OCI-LY7 (cell line): ENCODE measurements at regions not wholly inside any gene's neighbourhood (a gene's known extent, or its start where the extent isn't known, plus 50 kb on each side); places are given as distances from the start of the nearest gene placed in this dataset.

Experiments used
- BruUV-seq: library from RNA; stranded (reverse); fragments of 400-500 nt; replicated peaks from 2 replicates; lab custom pipeline; 2021; lab: Mats Ljungman, UMichigan
- CTCF ChIA-PET: fragments of 300-600 bp; sonication (Branson Sonifier 250); formaldehyde crosslinking; loops from one replicate; lab custom pipeline; 2022; ENCODE audit warnings: antibody characterized with exemption; ENCODE audit not compliant: unreplicated experiment; lab: Charles Lee
- POLR2A ChIA-PET: fragments of 300-600 bp; sonication (Branson Sonifier 250); formaldehyde crosslinking; loops from one replicate; lab custom pipeline; 2022; ENCODE audit warnings: antibody characterized with exemption; lab: Charles Lee
- DNase-seq: peaks from one replicate; pipeline ENCODE4 v3.0.0-alpha.2; 2015; ENCODE audit warnings: low spot score
- H2AFZ ChIP-seq: fragments of 200-600 bp; sonication (generic), shearing (Covaris generic); 2 replicates; pipeline ENCODE4 v1.6.1; 2014; ENCODE audit warnings: mild to moderate bottlenecking, antibody characterized with exemption, low read length, moderate library complexity
- H3K27ac ChIP-seq: fragments of 200-600 bp; sonication (generic); 2 replicates; pipeline ENCODE4 v1.5.1; 2014; ENCODE audit warnings: mixed run types, low read depth, mild to moderate bottlenecking, moderate library complexity, low read length, inconsistent platforms; ENCODE audit not compliant: poor library complexity, severe bottlenecking
- H3K36me3 ChIP-seq: fragments of 200-600 bp; sonication (generic); 2 replicates; pipeline ENCODE4 v1.6.1; 2014; ENCODE audit warnings: mild to moderate bottlenecking, antibody characterized with exemption, low read length, moderate library complexity, mixed read lengths; ENCODE audit not compliant: insufficient read depth
- H3K4me1 ChIP-seq: fragments of 200-600 bp; sonication (generic); 2 replicates; pipeline ENCODE4 v1.5.1; 2014; ENCODE audit warnings: mild to moderate bottlenecking, low read length; ENCODE audit not compliant: insufficient read depth, poor library complexity, severe bottlenecking
- H3K4me2 ChIP-seq: fragments of 200-600 bp; sonication (generic); 2 replicates; pipeline ENCODE4 v1.6.1; 2014; ENCODE audit warnings: mild to moderate bottlenecking, low read length
- H3K4me3 ChIP-seq: fragments of 200-600 bp; sonication (generic); 2 replicates; pipeline ENCODE4 v1.5.1; 2014; ENCODE audit warnings: mild to moderate bottlenecking, low read depth, low read length; ENCODE audit not compliant: poor library complexity, severe bottlenecking
- H3K79me2 ChIP-seq: fragments of 200-600 bp; sonication (generic); 2 replicates; pipeline ENCODE4 v1.6.1; 2016; ENCODE audit warnings: low read depth, mild to moderate bottlenecking, low read length, moderate library complexity, mixed read lengths; ENCODE audit not compliant: insufficient read depth
- H3K9me2 ChIP-seq: fragments of 200-600 bp; sonication (generic); 2 replicates; pipeline ENCODE4 v1.6.1; 2016; ENCODE audit warnings: mild to moderate bottlenecking, low read length, mixed read lengths; ENCODE audit not compliant: insufficient read depth
- H3K9me3 ChIP-seq: fragments of 200-600 bp; sonication (generic); 2 replicates; pipeline ENCODE4 v1.6.1; 2014; ENCODE audit warnings: mild to moderate bottlenecking, mixed run types, low read length, mixed read lengths
- H4K20me1 ChIP-seq: fragments of 200-600 bp; sonication (generic); 2 replicates; pipeline ENCODE4 v1.6.1; 2014; ENCODE audit warnings: mild to moderate bottlenecking, antibody characterized with exemption, low read length, moderate library complexity, mixed read lengths; ENCODE audit not compliant: insufficient read depth
- EZH2phosphoT487 ChIP-seq: fragments of 200-600 bp; sonication (generic); IDR thresholded peaks from 2 replicates; pipeline ENCODE4 v1.6.1; 2018; ENCODE audit warnings: low read depth, borderline replicate concordance, mild to moderate bottlenecking, mixed run types, antibody characterized with exemption, low read length, moderate library complexity, mixed read lengths
- intact Hi-C: fragments of 100-400 bp; cut with micrococcal nuclease; formaldehyde crosslinking; loops from one replicate; pipeline ENCODE4 v1.10.0; 2022; ENCODE audit not compliant: unreplicated experiment
- TF ChIP-seq, protein P1 (sequence below): fragments of 200-600 bp; sonication (generic); conservative IDR thresholded peaks from 2 replicates; pipeline ENCODE4 v1.5.1; 2014; ENCODE audit warnings: mild to moderate bottlenecking, antibody characterized with exemption, low read length, moderate library complexity, mixed read lengths

DNA sequence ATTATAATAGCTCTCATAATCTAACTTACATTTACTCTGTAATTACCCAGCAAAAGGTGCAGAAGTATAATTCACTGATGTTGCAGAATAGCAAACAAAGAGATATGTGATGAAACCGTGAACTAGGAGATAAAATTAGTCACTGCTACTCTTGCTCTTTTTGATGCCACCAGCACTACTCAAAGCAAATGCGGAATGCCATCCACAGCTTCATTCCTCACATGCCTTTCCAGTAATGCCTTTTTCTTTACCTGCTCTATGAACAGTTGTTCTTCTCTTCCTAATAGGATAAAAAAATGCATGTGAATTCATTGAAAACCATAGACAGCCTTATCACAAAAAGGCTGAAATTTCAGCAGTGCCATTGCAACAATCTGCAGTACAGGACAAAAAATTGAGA lies 1129.5 kb downstream of the DIAPH3 start:
- Histone ChIP-seq H3K9me3 (no peaks in the 10 kb centered on the region), H3K4me1 (no peaks in the 10 kb centered on the region), H3K4me3 (no peak overlapping the region), H3K79me2 (no peaks in the 10 kb centered on the region), H4K20me1 (no peaks in the 10 kb centered on the region), H3K4me2 (no peak overlapping the region), H2AFZ (no peak overlapping the region), H3K9me2 (no peaks in the 10 kb centered on the region), H3K36me3 (no peaks in the 10 kb centered on the region), H3K27ac (no peak overlapping the region)
- ChIA-PET POLR2A (no interaction called here), CTCF (no interaction called here)
- no TSS peak for BruUV-seq
- TF ChIP-seq, protein P1, sequence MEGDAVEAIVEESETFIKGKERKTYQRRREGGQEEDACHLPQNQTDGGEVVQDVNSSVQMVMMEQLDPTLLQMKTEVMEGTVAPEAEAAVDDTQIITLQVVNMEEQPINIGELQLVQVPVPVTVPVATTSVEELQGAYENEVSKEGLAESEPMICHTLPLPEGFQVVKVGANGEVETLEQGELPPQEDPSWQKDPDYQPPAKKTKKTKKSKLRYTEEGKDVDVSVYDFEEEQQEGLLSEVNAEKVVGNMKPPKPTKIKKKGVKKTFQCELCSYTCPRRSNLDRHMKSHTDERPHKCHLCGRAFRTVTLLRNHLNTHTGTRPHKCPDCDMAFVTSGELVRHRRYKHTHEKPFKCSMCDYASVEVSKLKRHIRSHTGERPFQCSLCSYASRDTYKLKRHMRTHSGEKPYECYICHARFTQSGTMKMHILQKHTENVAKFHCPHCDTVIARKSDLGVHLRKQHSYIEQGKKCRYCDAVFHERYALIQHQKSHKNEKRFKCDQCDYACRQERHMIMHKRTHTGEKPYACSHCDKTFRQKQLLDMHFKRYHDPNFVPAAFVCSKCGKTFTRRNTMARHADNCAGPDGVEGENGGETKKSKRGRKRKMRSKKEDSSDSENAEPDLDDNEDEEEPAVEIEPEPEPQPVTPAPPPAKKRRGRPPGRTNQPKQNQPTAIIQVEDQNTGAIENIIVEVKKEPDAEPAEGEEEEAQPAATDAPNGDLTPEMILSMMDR = no peak
- no peak for TF ChIP-seq EZH2phosphoT487
- intact Hi-C loops = no loop called here
- no peak for DNase-seq

DNA sequence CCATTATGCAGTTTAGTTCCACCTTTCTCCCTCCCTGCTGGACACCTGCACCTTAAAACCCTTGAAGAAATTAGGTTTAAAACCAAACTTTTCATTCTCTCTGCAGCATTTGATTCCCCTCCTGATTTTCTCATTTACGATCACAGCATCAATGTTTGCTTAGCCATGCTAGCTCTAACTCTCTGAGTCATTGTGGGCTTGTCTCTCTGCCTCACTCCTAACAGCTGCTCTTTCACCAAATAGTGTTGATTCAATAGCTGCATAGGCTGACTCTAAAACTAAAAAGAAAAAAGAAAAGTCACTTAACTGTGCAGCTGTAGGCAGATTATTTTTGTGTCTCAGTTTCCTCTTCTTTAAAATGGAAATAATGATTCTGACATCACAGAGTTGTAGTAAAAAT lies 1124.9 kb downstream of the DIAPH3 start:
- H3K79me2 ChIP-seq = no peaks in the 10 kb centered on the region
- intact Hi-C loops = no loop called here
- DNase-seq = no peak
- POLR2A ChIA-PET = interaction anchor here (1.0 to 1.6 kb wide), 2 partner anchors 9 to 411 kb away, joined by 4 to 7 read pairs; no protein-coding TSS in a partner anchor
- CTCF ChIA-PET = interaction anchor here (0.9 kb wide), 1 partner anchor 17 kb away, joined by 3 read pairs; no protein-coding TSS in a partner anchor
- no peaks in the 10 kb centered on the region for H3K9me3 ChIP-seq
- no peaks in the 10 kb centered on the region for H4K20me1 ChIP-seq
- no peak overlapping the region for H3K4me2 ChIP-seq
- no peak overlapping the region for H3K27ac ChIP-seq
- H3K4me1 ChIP-seq = no peaks in the 10 kb centered on the region
- no peak overlapping the region for H3K4me3 ChIP-seq
- H2AFZ ChIP-seq = no peak overlapping the region
- TF ChIP-seq EZH2phosphoT487 = no peak
- TF ChIP-seq, protein P1 = no peak
- BruUV-seq = no TSS peak
- H3K36me3 ChIP-seq = no peaks in the 10 kb centered on the region
- no peaks in the 10 kb centered on the region for H3K9me2 ChIP-seq

DNA sequence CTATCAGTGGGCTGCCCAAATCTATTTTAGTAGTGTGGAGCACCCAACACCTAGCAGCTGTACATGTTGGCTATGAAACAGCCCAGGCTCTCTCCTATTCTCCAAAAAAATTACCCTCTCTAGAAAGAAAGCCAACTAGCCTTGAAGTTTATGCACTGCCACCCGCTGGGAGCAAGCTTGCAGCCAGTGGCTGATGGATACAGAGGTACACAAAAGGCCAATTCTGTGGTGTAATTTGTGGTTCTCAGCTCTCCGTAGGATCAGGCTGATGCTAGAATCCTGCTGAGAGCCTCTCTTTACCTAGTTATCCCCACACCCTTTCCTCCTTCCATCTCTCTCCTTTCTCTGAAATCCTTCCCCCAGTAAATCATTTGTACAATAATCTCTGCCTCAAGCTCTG lies 1120.7 kb downstream of the DIAPH3 start:
- DNase-seq = no peak
- H3K79me2 ChIP-seq = no peaks in the 10 kb centered on the region

More for the DNA sequence above, 1120.7 kb downstream of the DIAPH3 start:
- intact Hi-C loops = no loop called here
- ChIA-PET CTCF (no interaction called here), POLR2A (no interaction called here)
- TF ChIP-seq, protein P1 = no peak
- no peak for TF ChIP-seq EZH2phosphoT487
- Histone ChIP-seq H2AFZ (no peak overlapping the region), H3K4me1 (no peaks in the 10 kb centered on the region), H3K4me2 (no peak overlapping the region), H3K4me3 (no peak overlapping the region), H3K36me3 (no peaks in the 10 kb centered on the region), H3K9me2 (no peaks in the 10 kb centered on the region), H3K9me3 (no peaks in the 10 kb centered on the region), H3K27ac (no peak overlapping the region), H4K20me1 (no peaks in the 10 kb centered on the region)
- no TSS peak for BruUV-seq
